ENCODE measurements at regions not wholly inside any gene's neighbourhood (a gene's known extent, or its start where the extent isn't known, plus 50 kb on each side); places are given as distances from the start of the nearest gene placed in this dataset.

DNA sequence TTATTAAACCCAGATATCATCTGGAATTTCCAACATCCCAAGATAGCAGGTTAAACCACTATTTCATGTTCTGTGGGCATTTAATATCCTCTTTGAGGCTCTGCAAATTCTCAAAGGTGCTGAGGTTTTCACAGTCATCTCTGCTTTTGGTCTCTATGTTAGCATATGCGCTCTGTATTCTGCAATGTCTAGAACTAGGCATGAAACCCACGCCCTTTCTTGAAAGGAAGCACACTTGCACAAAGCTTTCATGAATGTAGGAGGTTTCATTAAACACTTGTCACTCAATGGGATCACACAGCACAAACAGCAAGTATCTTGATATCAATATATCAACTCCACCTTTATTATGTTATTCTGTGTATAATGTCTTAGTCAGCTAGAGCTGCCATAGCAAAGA, 172.0 kb upstream of the USP24 start:
- TF ChIP-seq, protein P1, sequence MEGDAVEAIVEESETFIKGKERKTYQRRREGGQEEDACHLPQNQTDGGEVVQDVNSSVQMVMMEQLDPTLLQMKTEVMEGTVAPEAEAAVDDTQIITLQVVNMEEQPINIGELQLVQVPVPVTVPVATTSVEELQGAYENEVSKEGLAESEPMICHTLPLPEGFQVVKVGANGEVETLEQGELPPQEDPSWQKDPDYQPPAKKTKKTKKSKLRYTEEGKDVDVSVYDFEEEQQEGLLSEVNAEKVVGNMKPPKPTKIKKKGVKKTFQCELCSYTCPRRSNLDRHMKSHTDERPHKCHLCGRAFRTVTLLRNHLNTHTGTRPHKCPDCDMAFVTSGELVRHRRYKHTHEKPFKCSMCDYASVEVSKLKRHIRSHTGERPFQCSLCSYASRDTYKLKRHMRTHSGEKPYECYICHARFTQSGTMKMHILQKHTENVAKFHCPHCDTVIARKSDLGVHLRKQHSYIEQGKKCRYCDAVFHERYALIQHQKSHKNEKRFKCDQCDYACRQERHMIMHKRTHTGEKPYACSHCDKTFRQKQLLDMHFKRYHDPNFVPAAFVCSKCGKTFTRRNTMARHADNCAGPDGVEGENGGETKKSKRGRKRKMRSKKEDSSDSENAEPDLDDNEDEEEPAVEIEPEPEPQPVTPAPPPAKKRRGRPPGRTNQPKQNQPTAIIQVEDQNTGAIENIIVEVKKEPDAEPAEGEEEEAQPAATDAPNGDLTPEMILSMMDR (IDR thresholded peaks at IDR 0.05 in 2 of 3, conservative IDR thresholded peaks at IDR 0.05 in 1 of 3; ENCODE audit: control insufficient read depth in 2 of 3, extremely low read depth in 1 of 3, insufficient read depth in 1 of 3, low read depth in 3 of 3, low read length in 3 of 3), result no peak
- TF ChIP-seq RCOR1 (conservative IDR thresholded peaks at IDR 0.05; ENCODE audit: low read depth, low read length) (no peak), SUPT20H (IDR thresholded peaks at IDR 0.05; ENCODE audit: borderline replicate concordance, control insufficient read depth, low read depth, low read length) (no peak), NBN (IDR thresholded peaks at IDR 0.05) (no peak), CHD1 (IDR thresholded peaks at IDR 0.05; ENCODE audit: low read depth, low read length) (no peak), ZNF274 (IDR thresholded peaks at IDR 0.05; ENCODE audit: insufficient read depth, insufficient read length) (no peak), CREM (IDR thresholded peaks at IDR 0.05; ENCODE audit: low read depth) (no peak), POLR2A (IDR thresholded peaks at IDR 0.05; ENCODE audit: low read depth, low read length) (no peak)
